Fibroblast of lung (primary cell): ENCODE measurements at regions not wholly inside any gene's neighbourhood (a gene's known extent, or its start where the extent isn't known, plus 50 kb on each side); places are given as distances from the start of the nearest gene placed in this dataset.

Experiments
- DNase-seq, 2 donors: peaks; one replicate each; pipeline versions ENCODE4 v3.0.0 to v3.0.0-alpha.2; 2010; ENCODE audit warnings: low read depth in 2 of 2
- H2AFZ ChIP-seq: 2 replicates; pipeline ENCODE4 v1.5.1; 2012; ENCODE audit warnings: low read length, control low read depth, inconsistent platforms
- H3K27ac ChIP-seq: 2 replicates; pipeline ENCODE4 v1.5.1; 2011; ENCODE audit warnings: low read length, control low read depth; ENCODE audit not compliant: insufficient read depth
- H3K27me3 ChIP-seq: 2 replicates; pipeline ENCODE4 v1.5.1; 2011; ENCODE audit warnings: mild to moderate bottlenecking, low read length; ENCODE audit not compliant: control insufficient read depth, insufficient read depth
- H3K36me3 ChIP-seq: 2 replicates; pipeline ENCODE4 v1.5.1; 2011; ENCODE audit warnings: low read length; ENCODE audit not compliant: control insufficient read depth, insufficient read depth
- H3K4me1 ChIP-seq: 2 replicates; pipeline ENCODE4 v1.5.1; 2011; ENCODE audit warnings: low read length; ENCODE audit not compliant: control insufficient read depth, insufficient read depth; ENCODE audit errors: extremely low read depth
- H3K4me2 ChIP-seq: 2 replicates; pipeline ENCODE4 v1.5.1; 2011; ENCODE audit warnings: low read length, control low read depth; ENCODE audit not compliant: insufficient read depth; ENCODE audit errors: extremely low read depth
- H3K4me3 ChIP-seq, 4 experiments: fragments of 200-600 bp in 1 of 4; sonication (generic) in 1 of 4; replicated peaks in 1 of 4; 2 replicates each; pipeline ENCODE4 v1.5.1; 2011 to 2016; ENCODE audit warnings: low read length in 4 of 4, low read depth in 3 of 4, mild to moderate bottlenecking in 3 of 4, control low read depth in 2 of 4, inconsistent platforms in 1 of 4, mixed read lengths in 1 of 4; ENCODE audit not compliant: insufficient read depth in 1 of 4; ENCODE audit errors: control extremely low read depth in 1 of 4
- H3K79me2 ChIP-seq: 2 replicates; pipeline ENCODE4 v1.5.1; 2012; ENCODE audit warnings: mild to moderate bottlenecking, low read length, inconsistent platforms; ENCODE audit not compliant: control insufficient read depth, insufficient read depth
- H3K9ac ChIP-seq: 2 replicates; pipeline ENCODE4 v1.5.1; 2011; ENCODE audit warnings: mild to moderate bottlenecking, low read length, control low read depth; ENCODE audit not compliant: insufficient read depth
- H3K9me3 ChIP-seq: 2 replicates; pipeline ENCODE4 v1.5.1; 2012; ENCODE audit warnings: low read depth, low read length; ENCODE audit not compliant: control insufficient read depth, insufficient read depth
- H4K20me1 ChIP-seq: 2 replicates; pipeline ENCODE4 v1.5.1; 2011; ENCODE audit warnings: low read length; ENCODE audit not compliant: control insufficient read depth, insufficient read depth; ENCODE audit errors: extremely low read depth
- CTCF ChIP-seq, 2 donors: IDR thresholded peaks in 1 of 2; conservative IDR thresholded peaks in 1 of 2; 1 replicate in 1 of 2; 2 replicates in 1 of 2; pipeline ENCODE4 v1.5.1; 2011 to 2012; ENCODE audit warnings: low read length in 2 of 2, control low read depth in 1 of 2, inconsistent platforms in 1 of 2, low read depth in 1 of 2, mild to moderate bottlenecking in 1 of 2
- EZH2 ChIP-seq: IDR thresholded peaks from 2 replicates; pipeline ENCODE4 v1.5.1; 2012; ENCODE audit warnings: low read length, control low read depth, mild to moderate bottlenecking; ENCODE audit errors: missing control alignments

GRCh38 chr3:104816008-104816407 lies 550.7 kb upstream of the ALCAM start:
- Histone ChIP-seq H3K36me3 (no peaks in the 10 kb centered on the region), H3K27ac (no peak overlapping the region), H4K20me1 (no peaks in the 10 kb centered on the region), H3K4me3 (no peak overlapping the region), H2AFZ (peak overlapping the region; percentile 20), H3K9ac (no peak overlapping the region), H3K27me3 (no peaks in the 10 kb centered on the region), H3K4me2 (no peak overlapping the region), H3K4me1 (no peaks in the 10 kb centered on the region), H3K9me3 (no peaks in the 10 kb centered on the region), H3K79me2 (no peaks in the 10 kb centered on the region)
- TF ChIP-seq CTCF (conservative IDR thresholded peaks at IDR 0.05 in 1 of 2, IDR thresholded peaks at IDR 0.05 in 1 of 2; ENCODE audit: low read depth in 1 of 2, low read length in 2 of 2) (no peak), EZH2 (no peak)
- DNase-seq: no peak

DNA sequence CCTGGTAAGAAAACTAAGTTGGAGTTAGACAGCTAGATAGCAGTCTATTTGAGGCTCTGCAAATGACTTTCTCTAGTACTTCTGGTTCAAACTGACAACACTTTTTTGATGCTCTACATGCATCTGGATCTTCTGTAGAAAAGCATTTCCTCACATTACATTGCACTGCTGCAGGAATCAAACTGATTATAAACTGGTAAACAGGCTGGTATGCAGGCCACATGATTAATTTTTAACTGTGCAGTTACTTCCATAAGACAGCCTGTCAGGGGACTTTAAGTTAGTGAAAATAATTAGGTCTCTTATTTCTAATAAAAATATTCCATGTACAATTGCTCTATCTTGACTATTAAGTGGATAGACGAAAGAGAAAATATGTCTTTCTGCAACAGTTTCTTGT lies 550.0 kb upstream of the ALCAM start:
- TF ChIP-seq EZH2: no peak
- no peak for TF ChIP-seq CTCF (conservative IDR thresholded peaks at IDR 0.05 in 1 of 2, IDR thresholded peaks at IDR 0.05 in 1 of 2; ENCODE audit: low read depth in 1 of 2, low read length in 2 of 2)

DNA sequence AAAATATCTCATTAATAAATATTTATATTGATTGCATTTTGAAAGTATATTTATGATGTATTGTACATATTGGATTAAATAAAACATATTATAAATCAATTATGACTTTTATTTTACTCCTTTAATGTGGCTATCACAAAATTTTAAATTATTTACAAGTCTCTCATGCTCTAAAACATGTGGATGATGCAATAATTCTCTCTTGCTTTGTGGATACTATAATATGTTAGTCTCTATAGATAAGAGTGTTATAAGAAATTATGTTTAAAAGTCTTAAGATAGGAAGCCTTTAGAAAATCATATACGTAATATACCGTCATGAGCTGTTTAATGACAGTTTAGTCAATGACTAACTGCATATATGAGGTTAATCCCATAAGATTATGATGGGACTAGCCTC lies 547.4 kb upstream of the ALCAM start:
- Histone ChIP-seq H3K9me3 (no peaks in the 10 kb centered on the region), H3K9ac (no peak overlapping the region)
- no peak for TF ChIP-seq EZH2
- TF ChIP-seq CTCF (conservative IDR thresholded peaks at IDR 0.05 in 1 of 2, IDR thresholded peaks at IDR 0.05 in 1 of 2; ENCODE audit: low read depth in 1 of 2, low read length in 2 of 2): no peak

More for the DNA sequence above, 550.0 kb upstream of the ALCAM start:
- Histone ChIP-seq H3K4me2 (no peak overlapping the region), H3K4me1 (no peaks in the 10 kb centered on the region), H4K20me1 (no peaks in the 10 kb centered on the region), H3K9ac (no peak overlapping the region), H3K27me3 (no peaks in the 10 kb centered on the region), H3K27ac (no peak overlapping the region), H2AFZ (no peak overlapping the region), H3K79me2 (no peaks in the 10 kb centered on the region), H3K9me3 (no peaks in the 10 kb centered on the region), H3K36me3 (no peaks in the 10 kb centered on the region), H3K4me3 (no peak overlapping the region)
- no peak for DNase-seq

More for the DNA sequence above, 547.4 kb upstream of the ALCAM start:
- Histone ChIP-seq H3K27ac (no peak overlapping the region), H3K79me2 (no peaks in the 10 kb centered on the region), H4K20me1 (no peaks in the 10 kb centered on the region), H3K4me2 (no peak overlapping the region), H3K36me3 (no peaks in the 10 kb centered on the region), H3K27me3 (no peaks in the 10 kb centered on the region), H3K4me1 (no peaks in the 10 kb centered on the region), H2AFZ (no peak overlapping the region), H3K4me3 (no peak overlapping the region)
- DNase-seq: peak in 1 of 2 donors; percentile 6
